Astrocyte (in vitro differentiated cells and primary cell): ENCODE measurements at regions not wholly inside any gene's neighbourhood (a gene's known extent, or its start where the extent isn't known, plus 50 kb on each side); places are given as distances from the start of the nearest gene placed in this dataset.
A peak's percentile ranks its signal among the peaks of the same experiment; 100 is the strongest.

Experiments used
- DNase-seq: peaks from one replicate; pipeline ENCODE4 v3.0.0-alpha.2; 2010; ENCODE audit warnings: low read depth
- FAIRE-seq: peaks from 2 replicates; lab custom pipeline; 2011; peaks lifted over from hg19 to GRCh38; lab: Jason Lieb, UNC
- H2AFZ ChIP-seq: 2 replicates; pipeline ENCODE4 v1.6.0; 2012; ENCODE audit warnings: low read depth, low read length, inconsistent platforms
- H3K27ac ChIP-seq: 2 replicates; pipeline ENCODE4 v1.5.1; 2011; ENCODE audit warnings: low read depth, low read length, inconsistent platforms
- H3K27me3 ChIP-seq: 2 replicates; pipeline ENCODE4 v1.6.0; 2011; ENCODE audit warnings: low read length, inconsistent platforms; ENCODE audit not compliant: insufficient read depth
- H3K36me3 ChIP-seq: 2 replicates; pipeline ENCODE4 v1.5.1; 2011; ENCODE audit warnings: low read length, inconsistent platforms; ENCODE audit not compliant: insufficient read depth
- H3K4me1 ChIP-seq: 2 replicates; pipeline ENCODE4 v1.5.1; 2011; ENCODE audit warnings: low read length, inconsistent platforms; ENCODE audit not compliant: insufficient read depth
- H3K4me2 ChIP-seq: 2 replicates; pipeline ENCODE4 v1.6.0; 2012; ENCODE audit warnings: low read length, inconsistent platforms
- H3K4me3 ChIP-seq: 2 replicates; pipeline ENCODE4 v1.5.1; 2011; ENCODE audit warnings: low read depth, mild to moderate bottlenecking, low read length, inconsistent platforms; ENCODE audit not compliant: insufficient read depth
- H3K79me2 ChIP-seq: 2 replicates; pipeline ENCODE4 v1.6.0; 2012; ENCODE audit warnings: mild to moderate bottlenecking, low read length, inconsistent platforms; ENCODE audit not compliant: insufficient read depth
- H3K9ac ChIP-seq: 2 replicates; pipeline ENCODE4 v1.6.0; 2012; ENCODE audit warnings: mild to moderate bottlenecking, low read length, inconsistent platforms
- H3K9me3 ChIP-seq: 2 replicates; pipeline ENCODE4 v1.5.1; 2012; ENCODE audit warnings: low read depth, mild to moderate bottlenecking, low read length, inconsistent platforms; ENCODE audit not compliant: insufficient read depth
- H4K20me1 ChIP-seq: 2 replicates; pipeline ENCODE4 v1.6.0; 2012; ENCODE audit warnings: low read length, inconsistent platforms; ENCODE audit not compliant: insufficient read depth
- H3K27ac Mint-ChIP-seq: one replicate; pipeline ENCODE4 v1.8.0; 2021; ENCODE audit warnings: mild to moderate bottlenecking, mixed read lengths; ENCODE audit not compliant: unreplicated experiment
- H3K27me3 Mint-ChIP-seq: one replicate; pipeline ENCODE4 v1.8.0; 2021; ENCODE audit warnings: low read depth, mixed read lengths; ENCODE audit not compliant: unreplicated experiment
- H3K36me3 Mint-ChIP-seq: one replicate; pipeline ENCODE4 v1.8.0; 2021; ENCODE audit warnings: low read depth, mixed read lengths; ENCODE audit not compliant: unreplicated experiment
- H3K4me1 Mint-ChIP-seq: one replicate; pipeline ENCODE4 v1.8.0; 2021; ENCODE audit warnings: low read depth, mixed read lengths; ENCODE audit not compliant: unreplicated experiment
- H3K4me3 Mint-ChIP-seq: one replicate; pipeline ENCODE4 v1.8.0; 2021; ENCODE audit warnings: mild to moderate bottlenecking, moderate library complexity, mixed read lengths; ENCODE audit not compliant: unreplicated experiment
- H3K9me3 Mint-ChIP-seq: one replicate; pipeline ENCODE4 v1.8.0; 2021; ENCODE audit warnings: mild to moderate bottlenecking, mixed read lengths; ENCODE audit not compliant: unreplicated experiment
- CTCF ChIP-seq: IDR thresholded peaks from 2 replicates; pipeline ENCODE4 v1.5.1; 2011; ENCODE audit warnings: low read depth, mild to moderate bottlenecking, inconsistent platforms, low read length, moderate library complexity; ENCODE audit not compliant: insufficient read depth
- EZH2 ChIP-seq: IDR thresholded peaks from 2 replicates; pipeline ENCODE4 v1.6.1; 2012; ENCODE audit warnings: mild to moderate bottlenecking, low read length, inconsistent platforms; ENCODE audit not compliant: insufficient read depth

- H3K36me3 ChIP-seq, result no peaks in the 10 kb centered on the region
- H3K4me2 ChIP-seq, result peak overlapping the region; percentile 77
- no peak overlapping the region for H2AFZ ChIP-seq
- H3K27me3 ChIP-seq, result no peaks in the 10 kb centered on the region
- peak; percentile 100 for DNase-seq
- H4K20me1 ChIP-seq, result no peaks in the 10 kb centered on the region
- H3K4me1 ChIP-seq, result peaks cover 13% of the 10 kb centered on the region
- FAIRE-seq, result peak; percentile 96
- H3K4me3 ChIP-seq, result no peak overlapping the region
- no peaks in the 10 kb centered on the region for H3K9me3 ChIP-seq
- peak overlapping the region; percentile 33 for H3K9ac ChIP-seq
- H3K79me2 ChIP-seq, result no peaks in the 10 kb centered on the region
- peak overlapping the region; percentile 57 for H3K4me3 Mint-ChIP-seq
- H3K27me3 Mint-ChIP-seq, result peaks cover 3% of the 10 kb centered on the region
- peak overlapping the region; percentile 65 for H3K27ac ChIP-seq
- peaks cover 22% of the 10 kb centered on the region for H3K4me1 Mint-ChIP-seq
- H3K9me3 Mint-ChIP-seq, result peaks cover 3% of the 10 kb centered on the region
- peak overlapping the region; percentile 78 for H3K27ac Mint-ChIP-seq
- TF ChIP-seq EZH2 (no peak), CTCF (no peak)
- peaks cover 2% of the 10 kb centered on the region for H3K36me3 Mint-ChIP-seq
Measured at GRCh38 chr1:200483491-200484143, 73.8 kb upstream of the ZNF281 start.

- Histone ChIP-seq H3K4me1 (peaks cover 10% of the 10 kb centered on the region), H3K79me2 (no peaks in the 10 kb centered on the region), H3K4me2 (no peak overlapping the region), H3K9ac (no peak overlapping the region), H3K27ac (no peak overlapping the region), H2AFZ (no peak overlapping the region), H4K20me1 (no peaks in the 10 kb centered on the region), H3K9me3 (no peaks in the 10 kb centered on the region), H3K4me3 (no peak overlapping the region), H3K27me3 (no peaks in the 10 kb centered on the region), H3K36me3 (no peaks in the 10 kb centered on the region)
- no peak overlapping the region for H3K27ac Mint-ChIP-seq
- no peak for DNase-seq
- H3K36me3 Mint-ChIP-seq, result peaks cover 2% of the 10 kb centered on the region
- no peaks in the 10 kb centered on the region for H3K9me3 Mint-ChIP-seq
- H3K27me3 Mint-ChIP-seq, result no peaks in the 10 kb centered on the region
- no peak for FAIRE-seq
- TF ChIP-seq EZH2 (no peak), CTCF (no peak)
- H3K4me1 Mint-ChIP-seq, result peaks cover 19% of the 10 kb centered on the region
- no peak overlapping the region for H3K4me3 Mint-ChIP-seq
Measured at GRCh38 chr1:200480964-200481363, 71.1 kb upstream of the ZNF281 start.

- H3K27me3 Mint-ChIP-seq, result no peaks in the 10 kb centered on the region
- H4K20me1 ChIP-seq, result no peaks in the 10 kb centered on the region
- TF ChIP-seq CTCF, result no peak
- no peak for TF ChIP-seq EZH2
- H3K27ac Mint-ChIP-seq, result no peak overlapping the region
- H3K4me3 ChIP-seq, result no peak overlapping the region
- peaks cover 3% of the 10 kb centered on the region for H3K36me3 Mint-ChIP-seq
- peaks cover 10% of the 10 kb centered on the region for H3K4me1 ChIP-seq
- H3K4me2 ChIP-seq, result no peak overlapping the region
- no peak overlapping the region for H3K9ac ChIP-seq
- H3K27ac ChIP-seq, result no peak overlapping the region
- H3K4me1 Mint-ChIP-seq, result peaks cover 18% of the 10 kb centered on the region
- H2AFZ ChIP-seq, result no peak overlapping the region
- no peaks in the 10 kb centered on the region for H3K36me3 ChIP-seq
- FAIRE-seq, result no peak
- H3K9me3 Mint-ChIP-seq, result no peaks in the 10 kb centered on the region
- H3K79me2 ChIP-seq, result no peaks in the 10 kb centered on the region
- no peak overlapping the region for H3K4me3 Mint-ChIP-seq
- DNase-seq, result no peak
- H3K27me3 ChIP-seq, result no peaks in the 10 kb centered on the region
- no peaks in the 10 kb centered on the region for H3K9me3 ChIP-seq
Measured at GRCh38 chr1:200479816-200480215, 70.0 kb upstream of the ZNF281 start.
